Breast epithelium (tissue), 4 donors: ENCODE measurements at regions not wholly inside any gene's neighbourhood (a gene's known extent, or its start where the extent isn't known, plus 50 kb on each side); places are given as distances from the start of the nearest gene placed in this dataset.

Experiments
- DNase-seq, 2 donors: peaks; one replicate each; pipeline ENCODE4 v3.0.0-alpha.2; 2019; ENCODE audit warnings: low spot score in 2 of 2
- H3K27ac ChIP-seq, 2 donors: fragments of 200-600 bp; sonication (generic) in 1 of 2; one replicate each; pipeline ENCODE4 v1.5.1; 2016 to 2019; ENCODE audit warnings: mild to moderate bottlenecking in 1 of 2
- H3K27me3 ChIP-seq, 2 donors: fragments of 200-600 bp; sonication (generic) in 1 of 2; one replicate each; pipeline versions ENCODE4 v1.5.1 to v1.6.0; 2017 to 2019; ENCODE audit warnings: control low read depth in 1 of 2, mild to moderate bottlenecking in 1 of 2
- H3K36me3 ChIP-seq: fragments of 200-600 bp; one replicate; pipeline ENCODE4 v1.5.1; 2019
- H3K4me1 ChIP-seq, 2 donors: fragments of 200-600 bp; sonication (generic); one replicate each; pipeline ENCODE4 v1.5.1; 2016 to 2019; ENCODE audit warnings: control low read depth in 1 of 2
- H3K4me3 ChIP-seq, 3 donors: fragments of 200-600 bp; sonication (generic); 1 replicate in 2 of 3; 2 replicates in 1 of 3; pipeline ENCODE4 v1.5.1; 2016 to 2019; ENCODE audit warnings: mild to moderate bottlenecking in 3 of 3, moderate library complexity in 2 of 3
- H3K9me3 ChIP-seq, 2 donors: fragments of 200-600 bp; sonication (generic) in 1 of 2; one replicate each; pipeline ENCODE4 v1.5.1; 2016 to 2019; ENCODE audit warnings: control low read depth in 1 of 2
- POLR2A ChIP-seq: fragments of 450-650 bp; IDR thresholded peaks from one replicate; pipeline ENCODE4 v1.6.1; 2016; ENCODE audit warnings: antibody characterized with exemption, mild to moderate bottlenecking, moderate library complexity
- POLR2AphosphoS5 ChIP-seq, 3 donors: sonication (generic); formaldehyde crosslinking; IDR thresholded peaks; one replicate each; pipeline ENCODE4 v1.6.1; 2017; ENCODE audit warnings: antibody characterized with exemption in 3 of 3
- intact Hi-C: fragments of 100-400 bp; cut with DNase I; formaldehyde crosslinking; loops from one replicate; pipeline ENCODE4 v1.15.1; 2023; ENCODE audit warnings: low total_unique reads
- TF ChIP-seq, protein P1 (sequence below), 3 donors: fragments of 450-650 bp; IDR thresholded peaks; one replicate each; pipeline ENCODE4 v1.5.1; 2016 to 2017; ENCODE audit warnings: antibody characterized with exemption in 3 of 3, mild to moderate bottlenecking in 3 of 3, moderate library complexity in 3 of 3

DNA sequence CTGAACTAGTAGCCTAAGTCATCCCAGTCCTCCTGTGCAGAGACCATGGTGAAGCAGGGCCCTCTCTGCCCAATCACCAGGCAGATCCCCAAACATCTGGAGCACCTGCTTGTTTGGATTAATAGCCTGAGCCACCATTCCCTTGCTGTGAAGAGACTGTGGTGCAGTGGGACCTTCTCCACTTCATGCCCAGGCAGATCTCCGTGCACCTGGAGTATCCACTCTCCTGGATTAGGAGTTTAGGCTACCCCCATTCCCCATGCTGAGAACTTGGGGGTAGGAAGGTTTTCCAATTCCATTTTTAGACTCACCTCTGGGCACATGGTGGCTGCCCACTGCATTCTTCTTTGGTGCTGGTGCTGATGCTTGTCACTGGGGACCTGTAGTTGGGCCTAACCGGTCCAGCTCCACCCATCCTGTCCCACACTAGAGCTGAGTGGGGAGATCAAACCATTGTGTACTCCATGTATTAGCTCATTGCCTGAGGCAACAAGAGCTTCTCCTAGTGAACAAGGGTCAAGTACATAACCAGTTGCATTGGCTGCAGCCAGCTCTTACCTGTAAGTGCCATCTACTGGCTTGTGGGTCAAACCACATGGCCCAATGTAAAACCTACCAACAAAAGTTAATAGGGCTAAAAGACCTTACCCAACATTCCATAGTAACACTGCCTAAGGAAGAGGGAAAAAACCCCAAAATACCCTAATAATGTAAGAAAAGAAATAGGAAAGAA is 382.5 kb upstream of the CBLB start:
- DNase-seq, result no peak
- Histone ChIP-seq H3K4me1 (no peaks in the 10 kb centered on the region), H3K27ac (no peak overlapping the region), H3K36me3 (no peaks in the 10 kb centered on the region), H3K27me3 (no peaks in the 10 kb centered on the region), H3K9me3 (no peaks in the 10 kb centered on the region), H3K4me3 (no peak overlapping the region)
- TF ChIP-seq POLR2A (no peak), POLR2AphosphoS5 (IDR thresholded peaks at IDR 0.05) (no peak)
- intact Hi-C loops, result loop anchor here (5.0 kb wide), 1 partner anchor 694 kb away; no protein-coding TSS in a partner anchor

DNA sequence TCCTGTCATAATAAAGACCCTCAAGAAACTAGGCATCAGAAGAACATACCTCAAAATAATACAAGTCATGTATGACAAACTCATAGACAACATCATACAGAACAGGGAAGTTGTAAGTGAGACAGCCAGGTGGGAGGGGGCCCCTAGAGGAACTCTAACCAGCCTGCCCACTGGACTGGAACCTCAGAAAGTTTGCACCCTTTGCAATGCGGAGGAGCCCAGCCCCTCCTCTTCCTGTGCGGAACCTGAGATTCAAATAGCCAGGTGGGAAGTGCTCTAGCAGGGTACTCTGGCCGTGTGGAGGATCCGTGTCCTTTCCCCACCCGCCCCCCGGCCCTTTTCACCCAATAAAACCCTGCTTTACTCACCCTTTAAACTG is 387.0 kb upstream of the CBLB start:
- Histone ChIP-seq H3K36me3 (no peaks in the 10 kb centered on the region), H3K4me1 (no peaks in the 10 kb centered on the region), H3K27ac (no peak overlapping the region), H3K27me3 (no peaks in the 10 kb centered on the region), H3K4me3 (no peak overlapping the region), H3K9me3 (no peaks in the 10 kb centered on the region)
- TF ChIP-seq, protein P1, sequence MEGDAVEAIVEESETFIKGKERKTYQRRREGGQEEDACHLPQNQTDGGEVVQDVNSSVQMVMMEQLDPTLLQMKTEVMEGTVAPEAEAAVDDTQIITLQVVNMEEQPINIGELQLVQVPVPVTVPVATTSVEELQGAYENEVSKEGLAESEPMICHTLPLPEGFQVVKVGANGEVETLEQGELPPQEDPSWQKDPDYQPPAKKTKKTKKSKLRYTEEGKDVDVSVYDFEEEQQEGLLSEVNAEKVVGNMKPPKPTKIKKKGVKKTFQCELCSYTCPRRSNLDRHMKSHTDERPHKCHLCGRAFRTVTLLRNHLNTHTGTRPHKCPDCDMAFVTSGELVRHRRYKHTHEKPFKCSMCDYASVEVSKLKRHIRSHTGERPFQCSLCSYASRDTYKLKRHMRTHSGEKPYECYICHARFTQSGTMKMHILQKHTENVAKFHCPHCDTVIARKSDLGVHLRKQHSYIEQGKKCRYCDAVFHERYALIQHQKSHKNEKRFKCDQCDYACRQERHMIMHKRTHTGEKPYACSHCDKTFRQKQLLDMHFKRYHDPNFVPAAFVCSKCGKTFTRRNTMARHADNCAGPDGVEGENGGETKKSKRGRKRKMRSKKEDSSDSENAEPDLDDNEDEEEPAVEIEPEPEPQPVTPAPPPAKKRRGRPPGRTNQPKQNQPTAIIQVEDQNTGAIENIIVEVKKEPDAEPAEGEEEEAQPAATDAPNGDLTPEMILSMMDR (IDR thresholded peaks at IDR 0.05), result no peak
- TF ChIP-seq POLR2A (no peak), POLR2AphosphoS5 (IDR thresholded peaks at IDR 0.05) (no peak)
- no peak for DNase-seq
- intact Hi-C loops, result no loop called here

DNA sequence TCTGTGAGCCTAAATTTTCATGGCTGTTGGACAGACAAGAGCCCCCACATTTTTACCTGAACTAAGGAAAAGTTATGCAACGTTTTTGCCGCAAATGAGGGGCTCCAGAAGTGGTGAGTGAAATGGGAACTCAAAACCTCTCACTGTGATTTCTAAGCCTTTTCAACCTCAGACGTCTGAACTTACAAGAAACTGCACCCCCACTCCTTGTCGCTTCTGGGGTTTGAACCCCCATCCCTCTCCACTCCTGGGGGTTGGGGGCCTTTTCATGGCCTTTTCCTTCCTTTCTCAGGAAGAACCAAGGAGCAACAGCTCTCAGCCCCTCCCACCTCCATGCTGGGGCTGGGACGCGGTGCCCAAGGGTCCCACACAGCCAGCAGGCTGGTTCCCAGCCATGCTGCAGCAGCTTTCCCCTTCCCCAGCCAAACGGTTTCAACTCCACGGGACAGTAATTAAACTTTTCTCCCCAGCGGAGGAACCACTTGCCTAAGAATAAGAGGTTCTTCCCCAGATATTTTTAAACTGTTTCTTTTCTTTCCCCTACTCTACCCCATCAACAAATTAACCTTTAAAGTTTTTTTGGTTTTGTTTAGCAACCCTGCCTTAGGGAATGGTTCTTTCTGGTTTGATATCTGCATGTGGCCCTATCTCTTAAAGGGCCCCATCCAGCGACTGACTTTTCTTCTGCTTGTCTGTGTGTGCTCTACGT is 387.6 kb upstream of the CBLB start:
- Histone ChIP-seq H3K9me3 (no peaks in the 10 kb centered on the region), H3K4me1 (no peaks in the 10 kb centered on the region), H3K36me3 (no peaks in the 10 kb centered on the region), H3K27me3 (no peaks in the 10 kb centered on the region), H3K27ac (no peak overlapping the region), H3K4me3 (no peak overlapping the region)
- no peak for DNase-seq
- intact Hi-C loops, result no loop called here
- TF ChIP-seq, protein P1 (IDR thresholded peaks at IDR 0.05), result no peak
- no peak for TF ChIP-seq POLR2A
- TF ChIP-seq POLR2AphosphoS5 (IDR thresholded peaks at IDR 0.05), result no peak

DNA sequence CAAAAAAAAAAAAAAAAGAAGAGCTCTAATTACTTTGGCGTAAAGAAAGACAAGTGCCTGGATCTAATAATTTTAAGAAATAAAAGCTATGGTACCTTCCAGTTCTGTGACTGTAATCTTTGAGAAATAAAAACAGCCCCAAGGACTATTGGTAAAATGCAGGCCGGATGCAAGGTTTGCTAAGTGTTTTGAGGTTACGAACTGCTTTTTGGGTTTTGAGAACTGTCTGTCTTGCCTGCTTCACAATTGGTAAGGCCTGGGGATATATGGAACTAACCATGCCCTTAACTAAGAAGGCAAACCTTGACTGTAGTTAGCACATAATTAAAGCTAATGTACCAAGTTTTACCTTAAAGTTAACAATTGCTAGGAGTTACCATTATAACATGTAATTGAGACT is 388.4 kb upstream of the CBLB start:
- H3K27me3 ChIP-seq, result no peaks in the 10 kb centered on the region
- H3K4me3 ChIP-seq, result no peak overlapping the region
- intact Hi-C loops, result no loop called here
- no peak for DNase-seq
- H3K4me1 ChIP-seq, result no peaks in the 10 kb centered on the region
- no peaks in the 10 kb centered on the region for H3K9me3 ChIP-seq
- TF ChIP-seq POLR2AphosphoS5 (IDR thresholded peaks at IDR 0.05) (no peak), POLR2A (no peak)
- TF ChIP-seq, protein P1 (IDR thresholded peaks at IDR 0.05), result no peak
- H3K36me3 ChIP-seq, result no peaks in the 10 kb centered on the region
- H3K27ac ChIP-seq, result no peak overlapping the region

DNA sequence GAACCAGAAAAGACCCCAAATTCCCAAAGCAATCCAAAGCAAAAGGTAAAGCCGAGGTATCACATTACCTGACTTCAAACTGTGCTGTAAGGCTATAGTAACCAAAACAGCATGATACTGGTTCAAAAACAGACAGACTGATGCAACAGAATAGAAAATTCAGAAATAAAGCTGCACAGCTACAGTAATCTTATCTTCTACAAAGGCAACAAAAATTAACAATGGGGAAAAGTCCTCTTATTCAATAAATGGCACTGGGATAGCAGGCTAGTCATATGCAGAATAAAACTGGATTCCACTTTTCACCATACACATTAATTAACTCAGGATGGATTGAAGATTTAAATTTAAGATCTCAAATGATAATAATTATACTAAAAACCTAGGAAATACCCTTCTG is 392.6 kb upstream of the CBLB start:
- Histone ChIP-seq H3K27ac (no peak overlapping the region), H3K9me3 (no peaks in the 10 kb centered on the region), H3K36me3 (no peaks in the 10 kb centered on the region), H3K4me1 (no peaks in the 10 kb centered on the region), H3K27me3 (no peaks in the 10 kb centered on the region), H3K4me3 (no peak overlapping the region)
- no peak for TF ChIP-seq POLR2AphosphoS5 (IDR thresholded peaks at IDR 0.05)
- TF ChIP-seq, protein P1 (IDR thresholded peaks at IDR 0.05), result no peak
- no peak for TF ChIP-seq POLR2A
- intact Hi-C loops, result no loop called here
- DNase-seq, result no peak
